ENCODE measurements at regions not wholly inside any gene's neighbourhood (a gene's known extent, or its start where the extent isn't known, plus 50 kb on each side); places are given as distances from the start of the nearest gene placed in this dataset.

GRCh38 chr1:29410476-29410875, 174.2 kb downstream of the PTPRU start:
- TF ChIP-seq CTCF (IDR thresholded peaks at IDR 0.05): no peak
- TF ChIP-seq POLR2A (IDR thresholded peaks at IDR 0.05): no peak
- TF ChIP-seq POLR2AphosphoS5 (IDR thresholded peaks at IDR 0.05): no peak
- TF ChIP-seq EP300 (IDR thresholded peaks at IDR 0.05): no peak

All from upper lobe of left lung (tissue), 4 donors.